ENCODE measurements at regions not wholly inside any gene's neighbourhood (a gene's known extent, or its start where the extent isn't known, plus 50 kb on each side); places are given as distances from the start of the nearest gene placed in this dataset.

DNA sequence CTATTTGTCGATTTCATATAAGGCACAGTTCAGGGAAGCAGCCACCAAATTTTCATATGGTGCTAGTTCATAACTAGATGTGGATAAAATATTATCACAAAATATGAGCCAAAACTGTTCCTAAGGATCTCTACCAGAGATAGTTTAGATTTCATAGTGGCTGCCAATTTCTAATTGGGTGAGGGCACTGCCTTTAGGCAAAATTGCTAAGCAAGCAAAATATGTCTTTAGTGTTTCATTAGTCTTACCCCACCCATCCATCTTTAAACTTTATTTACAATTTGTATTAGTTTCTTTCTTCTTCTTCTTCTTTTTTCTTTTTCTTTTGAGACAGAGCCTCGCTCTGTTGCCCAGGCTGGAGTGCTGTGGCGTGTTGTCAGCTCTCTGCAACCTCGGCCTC, 77.1 kb upstream of the SLC4A10 start:
- Histone ChIP-seq H3K36me3 (ENCODE audit: control insufficient read depth in 2 of 4, insufficient read depth in 4 of 4, low read length in 3 of 4) (no peaks in the 10 kb centered on the region), H3K4me3 (ENCODE audit: extremely low read depth in 1 of 4, insufficient read depth in 2 of 4, low read depth in 3 of 4, low read length in 4 of 4) (no peak overlapping the region), H3K56ac (replicated peaks; ENCODE audit: insufficient read length, low read depth, low read length) (no peak overlapping the region), H3K23me2 (ENCODE audit: low read depth, low read length) (no peaks in the 10 kb centered on the region), H2AK5ac (ENCODE audit: low read depth, low read length) (no peak overlapping the region), H2BK20ac (ENCODE audit: low read length) (no peak overlapping the region), H3K27ac (ENCODE audit: low read depth, low read length) (no peak overlapping the region), H3K4me1 (replicated peaks in 1 of 4; ENCODE audit: control insufficient read depth in 3 of 4, insufficient read depth in 4 of 4, low read length in 3 of 4) (no peaks in the 10 kb centered on the region), H4K5ac (ENCODE audit: insufficient read length, low read depth, low read length) (no peak overlapping the region), H3K18ac (ENCODE audit: extremely low read depth, low read length) (no peak overlapping the region), H2BK15ac (ENCODE audit: low read length) (no peak overlapping the region), H4K91ac (replicated peaks; ENCODE audit: insufficient read length, low read length) (no peak overlapping the region), H3K9me3 (ENCODE audit: insufficient read depth in 2 of 2, low read depth in 1 of 2, low read length in 1 of 2) (no peaks in the 10 kb centered on the region), H3K79me1 (ENCODE audit: low read depth, low read length) (no peaks in the 10 kb centered on the region), H2AFZ (ENCODE audit: low read length) (no peak overlapping the region), H4K20me1 (replicated peaks in 1 of 2; ENCODE audit: control insufficient read depth in 1 of 2, insufficient read depth in 2 of 2, low read length in 2 of 2) (no peaks in the 10 kb centered on the region), H3K4me2 (ENCODE audit: insufficient read depth in 1 of 2, low read depth in 2 of 2, low read length in 2 of 2) (no peak overlapping the region), H4K8ac (ENCODE audit: extremely low read depth, insufficient read depth, low read length) (no peak overlapping the region), H3K14ac (ENCODE audit: insufficient read length) (no peak overlapping the region), H3K79me2 (ENCODE audit: control insufficient read depth in 1 of 2, insufficient read depth in 2 of 2, low read length in 2 of 2) (no peaks in the 10 kb centered on the region), H3K27me3 (replicated peaks in 1 of 4; ENCODE audit: control insufficient read depth in 3 of 4, extremely low read depth in 1 of 4, insufficient read depth in 3 of 4, low read length in 3 of 4) (no peaks in the 10 kb centered on the region), H2BK5ac (ENCODE audit: low read depth, low read length) (no peak overlapping the region), H2BK120ac (replicated peaks; ENCODE audit: low read depth, low read length) (no peak overlapping the region), H3K9ac (replicated peaks in 1 of 4; ENCODE audit: extremely low read depth in 1 of 4, low read depth in 3 of 4, low read length in 3 of 4) (no peak overlapping the region), H3K4ac (replicated peaks; ENCODE audit: insufficient read length, low read depth, low read length) (no peak overlapping the region), H2BK12ac (ENCODE audit: low read depth, low read length) (no peak overlapping the region), H3K23ac (ENCODE audit: insufficient read length) (no peak overlapping the region)
- 91% methylated on average over 4 of the region's 4 CpGs; no CpG with 5 or more reads in 1 of the 2 experiments for WGBS, 2 experiments (ENCODE audit: extremely low coverage in 1 of 2, insufficient coverage in 1 of 2, insufficient read length in 1 of 2, insufficient replicate concordance in 2 of 2, low coverage in 1 of 2, low lambda C conversion rate in 2 of 2, missing lambda C conversion rate in 1 of 2)
- ChIA-PET CTCF (ENCODE audit: partially characterized antibody) (no interaction called here), POLR2A (ENCODE audit: partially characterized antibody) (no interaction called here)
- FAIRE-seq (no peak), DNase-seq (ENCODE audit: low read depth in 1 of 2, low spot score in 2 of 2) (no peak)
- TF ChIP-seq TBP (IDR thresholded peaks at IDR 0.05; ENCODE audit: low read depth, low read length) (no peak), RXRA (IDR thresholded peaks at IDR 0.05; ENCODE audit: insufficient read depth, low read depth, low read length) (no peak), MAFK (IDR thresholded peaks at IDR 0.05; ENCODE audit: low read depth, low read length) (no peak), SAP30 (IDR thresholded peaks at IDR 0.05; ENCODE audit: insufficient read depth, insufficient replicate concordance, low read length) (no peak)

All from H1 (cell line).